ENCODE measurements at regions not wholly inside any gene's neighbourhood (a gene's known extent, or its start where the extent isn't known, plus 50 kb on each side); places are given as distances from the start of the nearest gene placed in this dataset.

DNA sequence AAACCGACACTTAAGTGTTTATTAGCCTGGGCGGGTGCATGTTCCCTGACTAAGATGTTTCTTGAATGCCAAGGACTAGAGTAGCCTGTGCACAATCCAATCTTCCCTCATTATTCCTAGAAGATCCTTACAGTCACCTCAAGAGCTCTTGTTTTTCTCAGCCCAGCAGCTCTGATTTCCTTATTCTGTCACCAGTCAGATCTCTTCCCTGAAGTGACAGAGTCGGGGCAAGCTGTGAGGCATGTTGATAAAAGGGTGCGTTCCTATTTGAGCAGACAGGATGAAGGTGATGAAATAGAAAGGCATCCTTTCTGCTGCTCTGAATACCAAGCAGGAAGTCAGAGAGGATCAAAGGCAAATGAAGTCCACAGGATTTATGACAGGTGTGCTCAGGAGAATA, 125.6 kb upstream of the MCTP2 start:
- H3K27me3 ChIP-seq (ENCODE audit: control insufficient read depth, insufficient read depth, low read length) = no peaks in the 10 kb centered on the region
- no peak for DNase-seq
- no peak overlapping the region for H3K4me3 ChIP-seq (ENCODE audit: low read length)
- 65% methylated on average over 2 of the region's 4 CpGs for WGBS (ENCODE audit: insufficient coverage)
- no peaks in the 10 kb centered on the region for H3K36me3 ChIP-seq (ENCODE audit: control insufficient read depth, insufficient read depth, low read length)
- no peaks in the 10 kb centered on the region for H3K4me1 ChIP-seq (ENCODE audit: control insufficient read depth, insufficient read depth, low read length)
- H3K27ac ChIP-seq (ENCODE audit: low read length) = no peak overlapping the region
- no peaks in the 10 kb centered on the region for H3K9me3 ChIP-seq (replicated peaks; ENCODE audit: control insufficient read depth, low read depth, low read length)

- H3K27ac ChIP-seq (ENCODE audit: low read length) = no peak overlapping the region
- H3K36me3 ChIP-seq (ENCODE audit: control insufficient read depth, insufficient read depth, low read length) = no peaks in the 10 kb centered on the region
- no peaks in the 10 kb centered on the region for H3K27me3 ChIP-seq (ENCODE audit: control insufficient read depth, insufficient read depth, low read length)
- WGBS (ENCODE audit: insufficient coverage) = 68% methylated on average over 4 of the region's 5 CpGs
- no peaks in the 10 kb centered on the region for H3K9me3 ChIP-seq (replicated peaks; ENCODE audit: control insufficient read depth, low read depth, low read length)
- H3K4me1 ChIP-seq (ENCODE audit: control insufficient read depth, insufficient read depth, low read length) = no peaks in the 10 kb centered on the region
- no peak for DNase-seq
- no peak overlapping the region for H3K4me3 ChIP-seq (ENCODE audit: low read length)
Measured at GRCh38 chr15:94100863-94101262, 130.5 kb upstream of the MCTP2 start.

- no peak for DNase-seq
- Histone ChIP-seq H3K4me3 (ENCODE audit: low read length) (no peak overlapping the region), H3K4me1 (ENCODE audit: control insufficient read depth, insufficient read depth, low read length) (no peaks in the 10 kb centered on the region), H3K27me3 (ENCODE audit: control insufficient read depth, insufficient read depth, low read length) (no peaks in the 10 kb centered on the region), H3K9me3 (replicated peaks; ENCODE audit: control insufficient read depth, low read depth, low read length) (no peaks in the 10 kb centered on the region), H3K36me3 (ENCODE audit: control insufficient read depth, insufficient read depth, low read length) (no peaks in the 10 kb centered on the region), H3K27ac (ENCODE audit: low read length) (no peak overlapping the region)
- no CpG with 5 or more reads among the region's 3 CpGs for WGBS (ENCODE audit: insufficient coverage)
Measured at GRCh38 chr15:94099574-94099960, 131.8 kb upstream of the MCTP2 start.

GRCh38 chr15:94098921-94099573, 132.3 kb upstream of the MCTP2 start:
- Histone ChIP-seq H3K9me3 (replicated peaks; ENCODE audit: control insufficient read depth, low read depth, low read length) (no peaks in the 10 kb centered on the region), H3K27me3 (ENCODE audit: control insufficient read depth, insufficient read depth, low read length) (no peaks in the 10 kb centered on the region), H3K4me1 (ENCODE audit: control insufficient read depth, insufficient read depth, low read length) (no peaks in the 10 kb centered on the region), H3K36me3 (ENCODE audit: control insufficient read depth, insufficient read depth, low read length) (no peaks in the 10 kb centered on the region), H3K27ac (ENCODE audit: low read length) (no peak overlapping the region), H3K4me3 (ENCODE audit: low read length) (no peak overlapping the region)
- DNase-seq = peak; percentile 68
- 45% methylated on average over 4 of the region's 5 CpGs for WGBS (ENCODE audit: insufficient coverage)

DNA sequence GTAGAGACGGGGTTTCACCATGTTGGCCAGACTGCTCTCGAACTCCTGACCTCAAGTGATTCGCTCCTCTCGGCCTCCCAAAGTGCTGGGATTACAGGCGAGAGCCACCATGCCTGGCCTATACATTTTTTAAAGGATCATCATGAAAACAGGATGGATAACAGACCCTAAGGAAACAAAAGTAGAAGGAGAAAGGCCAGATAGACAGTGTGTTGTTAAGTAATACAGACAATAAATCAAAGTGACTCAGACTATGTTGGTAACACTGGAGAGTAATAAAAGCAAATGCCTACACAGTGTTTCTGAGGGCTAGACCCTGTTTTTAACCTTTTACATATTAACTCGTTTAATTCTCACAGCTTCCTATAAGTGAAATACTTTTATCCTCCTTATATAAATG, 133.8 kb upstream of the MCTP2 start:
- Histone ChIP-seq H3K27me3 (ENCODE audit: control insufficient read depth, insufficient read depth, low read length) (no peaks in the 10 kb centered on the region), H3K36me3 (ENCODE audit: control insufficient read depth, insufficient read depth, low read length) (no peaks in the 10 kb centered on the region), H3K27ac (ENCODE audit: low read length) (no peak overlapping the region), H3K9me3 (replicated peaks; ENCODE audit: control insufficient read depth, low read depth, low read length) (no peaks in the 10 kb centered on the region), H3K4me1 (ENCODE audit: control insufficient read depth, insufficient read depth, low read length) (no peaks in the 10 kb centered on the region), H3K4me3 (ENCODE audit: low read length) (no peak overlapping the region)
- no peak for DNase-seq
- no CpG with 5 or more reads among the region's 6 CpGs for WGBS (ENCODE audit: insufficient coverage)

DNA sequence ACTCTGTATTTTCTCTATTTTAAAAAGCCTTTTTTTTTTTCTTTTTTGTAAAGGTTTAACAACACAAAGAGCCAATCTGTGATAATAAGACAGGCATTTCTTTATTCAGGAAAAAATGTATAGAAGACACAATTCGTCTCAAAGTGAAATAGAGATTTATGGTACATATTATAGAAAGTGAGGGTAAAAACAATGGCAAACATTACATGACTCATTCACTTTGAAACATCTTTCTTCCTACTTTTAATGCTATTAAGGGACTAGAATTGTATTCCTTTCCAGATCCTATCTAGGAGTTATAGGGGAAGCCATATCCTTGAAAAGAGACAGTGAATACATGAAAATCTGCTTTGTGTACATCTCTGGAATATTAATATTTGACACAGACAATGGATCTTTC, 137.1 kb upstream of the MCTP2 start:
- no peak overlapping the region for H3K4me3 ChIP-seq (ENCODE audit: low read length)
- H3K9me3 ChIP-seq (replicated peaks; ENCODE audit: control insufficient read depth, low read depth, low read length) = no peaks in the 10 kb centered on the region
- no peaks in the 10 kb centered on the region for H3K36me3 ChIP-seq (ENCODE audit: control insufficient read depth, insufficient read depth, low read length)
- H3K4me1 ChIP-seq (ENCODE audit: control insufficient read depth, insufficient read depth, low read length) = no peaks in the 10 kb centered on the region
- no peak overlapping the region for H3K27ac ChIP-seq (ENCODE audit: low read length)
- H3K27me3 ChIP-seq (ENCODE audit: control insufficient read depth, insufficient read depth, low read length) = no peaks in the 10 kb centered on the region
- no peak for DNase-seq
- WGBS (ENCODE audit: insufficient coverage) = no CpG with 5 or more reads among the region's 1 CpG

GRCh38 chr15:94086341-94086740, 145.0 kb upstream of the MCTP2 start:
- Histone ChIP-seq H3K27ac (ENCODE audit: low read length) (no peak overlapping the region), H3K27me3 (ENCODE audit: control insufficient read depth, insufficient read depth, low read length) (no peaks in the 10 kb centered on the region), H3K36me3 (ENCODE audit: control insufficient read depth, insufficient read depth, low read length) (no peaks in the 10 kb centered on the region), H3K4me1 (ENCODE audit: control insufficient read depth, insufficient read depth, low read length) (peaks cover 2% of the 10 kb centered on the region), H3K9me3 (replicated peaks; ENCODE audit: control insufficient read depth, low read depth, low read length) (no peaks in the 10 kb centered on the region), H3K4me3 (ENCODE audit: low read length) (no peak overlapping the region)
- peak; percentile 62 for DNase-seq

GRCh38 chr15:94083467-94084052, 147.8 kb upstream of the MCTP2 start:
- no peak overlapping the region for H3K27ac ChIP-seq (ENCODE audit: low read length)

DNA sequence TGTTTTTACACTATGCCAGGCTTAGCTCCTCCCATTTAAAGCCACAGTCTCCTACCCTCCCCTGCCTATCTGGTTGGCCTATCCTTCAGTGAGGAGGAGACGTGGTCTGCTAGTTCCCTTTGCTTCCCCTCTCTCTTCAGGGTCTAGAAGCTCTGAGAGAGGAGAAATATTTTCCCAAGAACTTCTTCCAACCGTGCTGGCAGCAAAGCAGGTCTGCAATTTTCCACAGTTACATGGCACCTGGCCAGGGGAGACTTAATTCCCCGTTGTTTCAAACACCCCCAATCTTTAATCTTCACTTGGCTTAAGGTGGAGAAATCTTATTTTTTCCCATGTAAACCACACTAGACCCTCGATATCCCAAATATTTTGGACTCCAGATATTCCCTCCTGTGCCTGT, 149.5 kb upstream of the MCTP2 start:
- Histone ChIP-seq H3K9me3 (replicated peaks; ENCODE audit: control insufficient read depth, low read depth, low read length) (no peaks in the 10 kb centered on the region), H3K4me1 (ENCODE audit: control insufficient read depth, insufficient read depth, low read length) (peaks cover 12% of the 10 kb centered on the region), H3K27ac (ENCODE audit: low read length) (no peak overlapping the region), H3K36me3 (ENCODE audit: control insufficient read depth, insufficient read depth, low read length) (no peaks in the 10 kb centered on the region), H3K27me3 (ENCODE audit: control insufficient read depth, insufficient read depth, low read length) (no peaks in the 10 kb centered on the region), H3K4me3 (ENCODE audit: low read length) (no peak overlapping the region)
- peak; percentile 55 for DNase-seq
- no CpG with 5 or more reads among the region's 4 CpGs for WGBS (ENCODE audit: insufficient coverage)

More at GRCh38 chr15:94083467-94084052, 147.8 kb upstream of the MCTP2 start:
- DNase-seq = no peak
- Histone ChIP-seq H3K4me3 (ENCODE audit: low read length) (no peak overlapping the region), H3K4me1 (ENCODE audit: control insufficient read depth, insufficient read depth, low read length) (peaks cover 12% of the 10 kb centered on the region), H3K9me3 (replicated peaks; ENCODE audit: control insufficient read depth, low read depth, low read length) (no peaks in the 10 kb centered on the region), H3K36me3 (ENCODE audit: control insufficient read depth, insufficient read depth, low read length) (no peaks in the 10 kb centered on the region), H3K27me3 (ENCODE audit: control insufficient read depth, insufficient read depth, low read length) (no peaks in the 10 kb centered on the region)
- WGBS (ENCODE audit: insufficient coverage) = 88% methylated on average over 1 of the region's 6 CpGs

DNA sequence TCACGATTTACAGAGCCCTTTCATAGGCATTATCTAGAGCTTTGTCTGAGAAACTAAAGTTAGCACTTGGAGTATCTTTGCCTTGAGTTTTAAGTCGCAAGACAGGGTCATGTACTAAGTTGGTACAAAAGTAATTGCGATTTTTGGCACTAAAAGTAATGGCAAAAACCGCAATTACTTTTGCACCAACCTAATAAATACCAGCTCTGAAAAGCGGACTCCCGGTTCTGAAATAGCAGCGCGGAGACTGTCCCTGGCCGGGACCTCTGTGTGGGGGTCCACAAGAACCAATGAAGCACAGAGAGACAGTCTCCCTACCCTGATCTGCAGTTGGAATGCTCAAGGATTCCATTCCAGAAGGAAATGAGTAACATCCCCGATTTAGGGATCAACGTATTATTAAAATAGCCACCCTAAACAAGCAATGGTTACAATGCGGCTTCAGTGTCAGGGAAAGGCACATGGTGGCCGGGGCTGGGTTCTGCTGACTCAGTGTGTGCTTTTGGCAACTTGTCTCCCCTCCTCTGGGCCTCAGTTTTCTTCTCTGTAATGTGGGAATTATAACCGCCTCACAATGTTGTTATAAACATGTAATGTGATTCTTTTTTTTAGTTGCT, 150.3 kb upstream of the MCTP2 start:
- 100% methylated on average over 1 of the region's 14 CpGs for WGBS (ENCODE audit: insufficient coverage)
- no peaks in the 10 kb centered on the region for H3K27me3 ChIP-seq (ENCODE audit: control insufficient read depth, insufficient read depth, low read length)
- no peak for DNase-seq
- H3K9me3 ChIP-seq (replicated peaks; ENCODE audit: control insufficient read depth, low read depth, low read length) = no peaks in the 10 kb centered on the region
- no peaks in the 10 kb centered on the region for H3K36me3 ChIP-seq (ENCODE audit: control insufficient read depth, insufficient read depth, low read length)
- peak overlapping the region; percentile 20 for H3K27ac ChIP-seq (ENCODE audit: low read length)
- peaks cover 12% of the 10 kb centered on the region for H3K4me1 ChIP-seq (ENCODE audit: control insufficient read depth, insufficient read depth, low read length)
- no peak overlapping the region for H3K4me3 ChIP-seq (ENCODE audit: low read length)

All from muscle of leg (tissue), 3 donors.